Endothelial cell of umbilical vein (primary cell): ENCODE measurements at regions not wholly inside any gene's neighbourhood (a gene's known extent, or its start where the extent isn't known, plus 50 kb on each side); places are given as distances from the start of the nearest gene placed in this dataset.

ENCODE experiments used
- BruUV-seq: library from RNA; stranded (reverse); fragments of 400-500 nt; replicated peaks from 2 replicates; lab custom pipeline; 2021; lab: Mats Ljungman, UMichigan
- CTCF ChIA-PET: fragments of 300-600, 350-600 bp; sonication (Branson Sonifier 250); formaldehyde crosslinking; loops from one replicate; lab custom pipeline; 2021; ENCODE audit warnings: antibody characterized with exemption, inconsistent platforms; lab: Charles Lee
- POLR2A ChIA-PET: fragments of 300-600, 350-600 bp; sonication (Branson Sonifier 250); formaldehyde crosslinking; loops from one replicate; lab custom pipeline; 2021; ENCODE audit warnings: antibody characterized with exemption, inconsistent platforms; lab: Charles Lee
- DNase-seq: peaks from one replicate; pipeline ENCODE4 v3.0.0-alpha.2; 2011; ENCODE audit warnings: low read depth, low spot score
- FAIRE-seq: peaks from 2 replicates; lab custom pipeline; 2011; peaks lifted over from hg19 to GRCh38; lab: Jason Lieb, UNC
- H2AFZ ChIP-seq: 2 replicates; pipeline ENCODE4 v1.6.0; 2012; ENCODE audit warnings: low read depth, low read length, control low read depth, inconsistent platforms
- H3K27ac ChIP-seq: 2 replicates; pipeline ENCODE4 v1.5.1; 2011; ENCODE audit warnings: low read depth, mild to moderate bottlenecking, control low read depth, low read length, moderate library complexity; ENCODE audit not compliant: insufficient read depth
- H3K27me3 ChIP-seq, 2 experiments: 2 replicates each; pipeline versions ENCODE4 v1.6.0 to v1.6.1; 2011; ENCODE audit warnings: low read length in 2 of 2, mixed read lengths in 1 of 2; ENCODE audit not compliant: control insufficient read depth in 2 of 2, insufficient read depth in 2 of 2
- H3K36me3 ChIP-seq, 2 experiments: 2 replicates in 1 of 2; 3 replicates in 1 of 2; pipeline ENCODE4 v1.5.1; 2011; ENCODE audit warnings: low read length in 2 of 2, mild to moderate bottlenecking in 1 of 2, moderate library complexity in 1 of 2; ENCODE audit not compliant: control insufficient read depth in 2 of 2, insufficient read depth in 2 of 2; ENCODE audit errors: extremely low read depth in 1 of 2
- H3K4me1 ChIP-seq: 3 replicates; pipeline ENCODE4 v1.5.1; 2011; ENCODE audit warnings: mild to moderate bottlenecking, low read length; ENCODE audit not compliant: control insufficient read depth, insufficient read depth; ENCODE audit errors: extremely low read depth
- H3K4me2 ChIP-seq: 2 replicates; pipeline ENCODE4 v1.6.1; 2011; ENCODE audit warnings: low read length, control low read depth, mixed read lengths; ENCODE audit not compliant: insufficient read depth
- H3K4me3 ChIP-seq, 3 experiments: fragments of 200-600 bp in 1 of 3; sonication (generic), shearing (Covaris generic) in 1 of 3; replicated peaks in 1 of 3; 2 replicates each; pipeline ENCODE4 v1.5.1; 2011 to 2016; ENCODE audit warnings: control low read depth in 3 of 3, low read length in 3 of 3, mild to moderate bottlenecking in 2 of 3, inconsistent platforms in 1 of 3, low read depth in 1 of 3, moderate library complexity in 1 of 3; ENCODE audit not compliant: insufficient read depth in 1 of 3
- H3K79me2 ChIP-seq: 2 replicates; pipeline ENCODE4 v1.6.0; 2012; ENCODE audit warnings: low read length, inconsistent platforms; ENCODE audit not compliant: control insufficient read depth, insufficient read depth
- H3K9ac ChIP-seq: replicated peaks from 2 replicates; pipeline ENCODE3; 2011; ENCODE audit warnings: low read length, control low read depth; ENCODE audit not compliant: insufficient read depth; ENCODE audit errors: extremely low read depth
- H3K9me1 ChIP-seq: replicated peaks from 3 replicates; pipeline ENCODE4 v1.6.0; 2011; ENCODE audit warnings: mild to moderate bottlenecking, low read length; ENCODE audit not compliant: control insufficient read depth, insufficient read depth; ENCODE audit errors: extremely low read depth
- H3K9me3 ChIP-seq: replicated peaks from 2 replicates; pipeline ENCODE4 v1.5.1; 2012; ENCODE audit warnings: low read length, inconsistent platforms; ENCODE audit not compliant: control insufficient read depth, insufficient read depth
- H4K20me1 ChIP-seq: replicated peaks from 2 replicates; pipeline ENCODE3; 2011; ENCODE audit warnings: mild to moderate bottlenecking, low read length; ENCODE audit not compliant: control insufficient read depth, insufficient read depth; ENCODE audit errors: extremely low read depth
- EZH2 ChIP-seq: IDR thresholded peaks from 2 replicates; pipeline ENCODE4 v1.6.1; 2012; ENCODE audit warnings: borderline replicate concordance, low read depth, mild to moderate bottlenecking, moderate library complexity, low read length, inconsistent platforms; ENCODE audit not compliant: severe bottlenecking
- FOS ChIP-seq: IDR thresholded peaks from 2 replicates; pipeline ENCODE4 v1.6.1; 2011; ENCODE audit warnings: mild to moderate bottlenecking, low read length, moderate library complexity, borderline replicate concordance; ENCODE audit not compliant: insufficient read depth
- GATA2 ChIP-seq: IDR thresholded peaks from 2 replicates; pipeline ENCODE4 v1.7.0; 2011; ENCODE audit warnings: low read depth, mild to moderate bottlenecking, moderate library complexity, mixed read lengths, low read length; ENCODE audit not compliant: insufficient read length, insufficient read depth
- JUN ChIP-seq: IDR thresholded peaks from 2 replicates; pipeline ENCODE4 v1.6.1; 2011; ENCODE audit warnings: borderline replicate concordance, low read depth; ENCODE audit not compliant: insufficient read length, insufficient read depth
- MYC ChIP-seq: IDR thresholded peaks from one replicate; pipeline ENCODE4 v1.6.1; 2011; ENCODE audit warnings: mild to moderate bottlenecking, low read depth, low read length
- POLR2A ChIP-seq: IDR thresholded peaks from 2 replicates; pipeline ENCODE4 v1.6.1; 2012; ENCODE audit warnings: low read depth, mild to moderate bottlenecking, control low read depth, low read length
- POLR2AphosphoS5 ChIP-seq: IDR thresholded peaks from 2 replicates; pipeline ENCODE4 v1.6.1; 2012; ENCODE audit warnings: low read depth, mild to moderate bottlenecking, control low read depth, low read length, moderate library complexity; ENCODE audit not compliant: insufficient read depth
- dilution Hi-C: fragments of 300-500 bp; cut with MboI; formaldehyde crosslinking; loops from one replicate; pipeline ENCODE4 v1.15.0; 2019; ENCODE audit warnings: low sequenced_read_pairs; ENCODE audit not compliant: extremely low pct_ligation_motif_present
- intact Hi-C: fragments of 100-400 bp; cut with micrococcal nuclease; formaldehyde crosslinking; loops from one replicate; pipeline ENCODE4 v1.10.0; 2022
- TF ChIP-seq, protein P1 (sequence below), 2 donors: IDR thresholded peaks; 1 replicate in 1 of 2; 2 replicates in 1 of 2; pipeline ENCODE4 v1.5.1; 2011; ENCODE audit warnings: low read length in 2 of 2, mild to moderate bottlenecking in 2 of 2, moderate library complexity in 2 of 2, control low read depth in 1 of 2, inconsistent platforms in 1 of 2, low read depth in 1 of 2; ENCODE audit not compliant: insufficient read depth in 1 of 2; ENCODE audit errors: extremely low read depth in 1 of 2
- TF ChIP-seq, protein P2 (sequence below): IDR thresholded peaks from 2 replicates; pipeline ENCODE4 v1.6.1; 2011; ENCODE audit not compliant: insufficient read depth, insufficient read length

DNA sequence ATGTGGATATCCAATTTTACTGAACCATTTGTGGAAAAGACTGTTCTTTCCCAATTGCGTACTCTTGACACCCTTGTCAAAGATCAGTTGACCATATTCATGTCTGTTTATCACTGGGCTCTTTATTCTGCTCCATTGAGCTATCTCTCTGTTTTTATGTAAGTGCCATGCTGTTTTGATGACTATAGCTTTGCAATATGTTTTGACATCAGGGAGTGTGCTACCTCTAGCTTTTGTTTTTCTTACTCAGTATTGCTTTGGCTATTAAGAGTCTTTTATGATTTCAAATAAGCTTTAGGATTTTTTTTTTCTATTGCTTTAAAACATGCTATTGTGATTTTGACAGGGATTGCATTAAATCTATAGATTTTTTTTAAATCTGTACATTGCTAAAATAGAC is 194.3 kb downstream of the SNAPC1 start:
- Histone ChIP-seq H2AFZ (no peak overlapping the region), H3K79me2 (no peaks in the 10 kb centered on the region), H3K4me2 (no peak overlapping the region), H3K36me3 (no peaks in the 10 kb centered on the region), H3K9me3 (no peaks in the 10 kb centered on the region), H3K4me3 (no peak overlapping the region), H3K9me1 (no peaks in the 10 kb centered on the region), H3K27me3 (no peaks in the 10 kb centered on the region), H4K20me1 (no peaks in the 10 kb centered on the region), H3K27ac (no peak overlapping the region), H3K4me1 (no peaks in the 10 kb centered on the region), H3K9ac (no peak overlapping the region)
- dilution Hi-C loops (no loop called here), intact Hi-C loops (no loop called here)
- FAIRE-seq = no peak
- POLR2A ChIA-PET = no interaction called here
- BruUV-seq = no TSS peak
- CTCF ChIA-PET = no interaction called here
- TF ChIP-seq MYC (no peak), EZH2 (no peak), JUN (no peak), FOS (no peak), POLR2A (no peak), POLR2AphosphoS5 (no peak), GATA2 (no peak)
- TF ChIP-seq, protein P1, sequence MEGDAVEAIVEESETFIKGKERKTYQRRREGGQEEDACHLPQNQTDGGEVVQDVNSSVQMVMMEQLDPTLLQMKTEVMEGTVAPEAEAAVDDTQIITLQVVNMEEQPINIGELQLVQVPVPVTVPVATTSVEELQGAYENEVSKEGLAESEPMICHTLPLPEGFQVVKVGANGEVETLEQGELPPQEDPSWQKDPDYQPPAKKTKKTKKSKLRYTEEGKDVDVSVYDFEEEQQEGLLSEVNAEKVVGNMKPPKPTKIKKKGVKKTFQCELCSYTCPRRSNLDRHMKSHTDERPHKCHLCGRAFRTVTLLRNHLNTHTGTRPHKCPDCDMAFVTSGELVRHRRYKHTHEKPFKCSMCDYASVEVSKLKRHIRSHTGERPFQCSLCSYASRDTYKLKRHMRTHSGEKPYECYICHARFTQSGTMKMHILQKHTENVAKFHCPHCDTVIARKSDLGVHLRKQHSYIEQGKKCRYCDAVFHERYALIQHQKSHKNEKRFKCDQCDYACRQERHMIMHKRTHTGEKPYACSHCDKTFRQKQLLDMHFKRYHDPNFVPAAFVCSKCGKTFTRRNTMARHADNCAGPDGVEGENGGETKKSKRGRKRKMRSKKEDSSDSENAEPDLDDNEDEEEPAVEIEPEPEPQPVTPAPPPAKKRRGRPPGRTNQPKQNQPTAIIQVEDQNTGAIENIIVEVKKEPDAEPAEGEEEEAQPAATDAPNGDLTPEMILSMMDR (IDR thresholded peaks at IDR 0.05; ENCODE audit: extremely low read depth in 1 of 2, insufficient read depth in 1 of 2, low read depth in 1 of 2, low read length in 2 of 2) = no peak
- TF ChIP-seq, protein P2, sequence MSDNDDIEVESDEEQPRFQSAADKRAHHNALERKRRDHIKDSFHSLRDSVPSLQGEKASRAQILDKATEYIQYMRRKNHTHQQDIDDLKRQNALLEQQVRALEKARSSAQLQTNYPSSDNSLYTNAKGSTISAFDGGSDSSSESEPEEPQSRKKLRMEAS = no peak
- DNase-seq = no peak
